Vagina (tissue), 2 donors: ENCODE measurements at regions not wholly inside any gene's neighbourhood (a gene's known extent, or its start where the extent isn't known, plus 50 kb on each side); places are given as distances from the start of the nearest gene placed in this dataset.

Source experiments
- CTCF ChIP-seq, 3 experiments: fragments of 450-650 bp in 2 of 3; fragments of 200-600 bp in 1 of 3; sonication (generic) in 1 of 3; IDR thresholded peaks; one replicate each; pipeline ENCODE4 v1.5.1; 2017 to 2019; ENCODE audit warnings: antibody characterized with exemption in 3 of 3, mild to moderate bottlenecking in 2 of 3, moderate library complexity in 2 of 3
- POLR2AphosphoS5 ChIP-seq, 2 donors: sonication (generic); formaldehyde crosslinking; IDR thresholded peaks; one replicate each; pipeline ENCODE4 v1.9.0; 2017; ENCODE audit warnings: antibody characterized with exemption in 2 of 2, mild to moderate bottlenecking in 2 of 2, low read depth in 1 of 2; ENCODE audit not compliant: insufficient read depth in 1 of 2

GRCh38 chr2:215826838-215827441 is 186.4 kb downstream of the MREG start:
- no peak for TF ChIP-seq CTCF (IDR thresholded peaks at IDR 0.05)
- TF ChIP-seq POLR2AphosphoS5 (IDR thresholded peaks at IDR 0.05; ENCODE audit: insufficient read depth in 1 of 2, low read depth in 1 of 2): no peak
